ENCODE measurements at regions not wholly inside any gene's neighbourhood (a gene's known extent, or its start where the extent isn't known, plus 50 kb on each side); places are given as distances from the start of the nearest gene placed in this dataset.
"Not testable (repeated sequence)": the region's sequence is repeated elsewhere in the genome, so short reads cannot be mapped to it uniquely, and the experiment has no call there.

DNA sequence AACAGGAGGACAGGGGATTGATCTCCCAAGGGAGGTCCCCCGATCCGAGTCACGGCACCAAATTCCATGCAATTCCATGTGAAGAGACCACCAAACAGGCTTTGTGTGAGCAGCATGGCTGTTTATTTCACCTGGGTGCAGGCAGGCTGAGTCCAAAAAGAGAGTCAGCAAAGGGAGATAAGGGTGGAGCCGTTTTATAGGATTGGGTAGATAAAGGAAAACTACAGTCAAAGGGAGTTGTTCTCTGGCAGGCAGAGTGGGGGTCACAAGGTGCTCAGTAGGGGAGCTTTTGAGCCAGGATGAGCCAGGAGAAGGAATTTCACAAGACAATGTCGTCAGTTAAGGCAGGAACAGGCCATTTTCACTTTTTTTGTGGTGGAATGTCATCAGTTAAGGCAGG, 752.7 kb downstream of the GALC start:
- DNase-seq (ENCODE audit: low read depth) = not testable (repeated sequence)

- DNase-seq (ENCODE audit: low read depth) = no peak
Observed at GRCh38 chr14:87233806-87234384, 759.1 kb downstream of the GALC start.

GRCh38 chr14:87233266-87233665, 759.7 kb downstream of the GALC start:
- DNase-seq (ENCODE audit: low read depth) = no peak

DNA sequence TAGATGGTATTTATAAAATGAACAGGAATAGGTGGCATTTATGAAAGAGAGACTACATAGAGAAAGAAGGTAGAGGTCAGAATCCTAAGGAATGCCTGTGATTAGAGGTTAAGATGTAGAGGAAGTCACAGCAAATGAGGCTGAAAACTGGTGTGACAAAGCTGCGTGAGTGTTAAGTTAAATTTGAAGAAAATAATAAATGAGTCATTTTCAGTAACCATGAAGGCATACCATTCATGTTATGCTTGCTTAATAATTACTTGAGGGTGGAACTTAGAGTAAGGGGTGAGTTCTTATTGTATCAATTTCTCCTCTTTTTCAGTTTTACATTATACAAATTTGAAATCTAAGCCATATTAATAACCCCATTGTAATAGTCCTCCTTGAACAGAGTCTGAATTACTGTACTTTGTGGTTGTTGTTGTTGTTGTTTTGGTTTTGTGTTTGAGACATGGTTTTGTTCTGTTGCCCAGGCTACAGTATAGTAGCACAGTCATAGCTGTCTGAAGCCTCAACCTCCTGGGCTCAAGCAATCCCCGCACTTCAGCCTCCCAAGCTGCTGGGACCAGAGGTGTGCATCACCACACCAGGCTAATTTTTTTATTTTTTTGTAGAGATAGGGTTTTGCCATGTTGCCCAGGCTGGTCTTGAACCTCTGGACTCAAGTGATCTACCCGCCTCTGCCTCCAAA, 761.5 kb downstream of the GALC start:
- no peak for DNase-seq (ENCODE audit: low read depth)

DNA sequence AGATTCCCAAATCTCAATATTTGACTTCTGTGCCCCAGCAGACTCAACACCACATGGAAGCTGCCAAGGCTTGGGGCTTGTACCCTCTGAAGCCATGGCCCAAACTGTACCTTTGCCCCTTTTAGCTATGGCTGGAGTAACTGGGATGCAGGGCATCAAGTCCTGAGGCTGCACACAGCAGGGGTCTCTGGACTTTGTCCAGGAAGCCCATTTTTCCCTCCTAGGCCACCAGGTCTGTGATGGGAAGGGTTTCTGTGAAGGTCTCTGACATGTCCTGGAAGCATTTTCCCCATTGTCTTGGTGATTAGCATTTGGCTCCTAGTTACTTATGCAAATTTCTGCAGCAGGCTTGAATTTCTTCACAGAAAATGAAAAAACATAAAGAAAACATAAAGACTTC, 762.3 kb downstream of the GALC start:
- no peak for DNase-seq (ENCODE audit: low read depth)

DNA sequence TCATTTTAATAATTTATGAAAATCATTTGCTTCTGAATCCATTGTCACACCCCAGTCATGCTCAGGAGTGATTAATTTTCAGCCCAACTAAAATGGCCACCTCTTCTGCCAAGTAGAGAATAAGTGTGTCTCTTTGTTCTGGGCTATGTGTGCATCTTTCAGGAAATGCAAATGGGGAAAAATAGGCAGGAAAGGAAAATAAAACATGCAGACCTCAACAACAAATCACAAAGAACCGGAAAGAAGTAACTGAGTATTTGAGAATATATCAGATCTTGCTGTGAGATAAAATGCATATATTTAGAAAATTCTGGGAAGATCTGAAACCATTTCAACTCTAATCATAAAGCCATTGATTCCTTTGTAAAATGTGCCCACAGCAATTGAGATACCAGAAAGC, 763.9 kb downstream of the GALC start:
- DNase-seq (ENCODE audit: low read depth) = no peak

- no peak for DNase-seq (ENCODE audit: low read depth)
Observed at GRCh38 chr14:87217023-87217422, 776.0 kb downstream of the GALC start.

GRCh38 chr14:87214558-87214957, 778.4 kb downstream of the GALC start:
- no peak for DNase-seq (ENCODE audit: low read depth)

GRCh38 chr14:87207756-87208155, 785.2 kb downstream of the GALC start:
- no peak for DNase-seq (ENCODE audit: low read depth)

- no peak for DNase-seq (ENCODE audit: low read depth)
Observed at GRCh38 chr14:87205811-87206210, 787.2 kb downstream of the GALC start.

- DNase-seq (ENCODE audit: low read depth) = no peak
Observed at GRCh38 chr14:87203346-87203745, 789.6 kb downstream of the GALC start.

DNA sequence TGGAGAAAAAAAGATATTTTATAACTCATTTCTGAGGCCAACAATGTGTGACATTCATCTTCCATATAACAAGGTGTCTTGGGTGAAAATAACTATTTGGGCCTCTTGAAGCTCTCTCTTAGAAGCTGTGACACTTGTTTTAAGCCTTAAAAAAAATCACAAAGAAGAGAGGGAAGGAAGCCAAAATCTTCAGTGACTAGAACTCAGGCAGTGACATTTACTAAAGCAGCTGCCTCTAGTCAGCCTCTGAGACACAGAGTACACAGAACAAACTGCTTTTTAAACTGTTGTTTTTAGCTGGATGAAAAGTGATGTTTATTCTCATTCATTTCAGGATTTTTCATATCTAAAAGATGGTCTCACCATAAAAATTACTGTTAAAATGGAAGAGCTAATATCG, 793.6 kb downstream of the GALC start:
- DNase-seq (ENCODE audit: low read depth) = no peak

DNA sequence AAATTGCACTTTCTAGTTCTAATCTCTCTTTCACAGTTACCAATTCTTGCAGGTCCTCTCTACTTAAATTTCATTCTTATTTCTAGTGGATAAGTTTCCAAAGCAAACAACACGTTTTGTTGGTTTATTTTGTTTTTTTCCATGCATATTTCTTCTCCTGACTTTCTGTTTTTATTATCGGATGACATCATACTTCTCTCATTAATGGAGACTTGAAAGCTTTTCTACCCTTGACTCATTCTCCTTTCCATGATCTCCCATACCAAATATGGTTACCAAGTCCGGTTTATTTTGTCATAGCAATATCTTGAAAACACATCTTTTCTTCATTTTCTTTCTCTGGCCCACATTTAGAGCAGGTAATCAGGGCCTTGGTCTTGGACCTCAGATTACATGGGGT, 796.5 kb downstream of the GALC start:
- no peak for DNase-seq (ENCODE audit: low read depth)

- DNase-seq (ENCODE audit: low read depth) = no peak
Observed at GRCh38 chr14:87187786-87188185, 805.2 kb downstream of the GALC start.

GRCh38 chr14:87186737-87187136, 806.2 kb downstream of the GALC start:
- no peak for DNase-seq (ENCODE audit: low read depth)

DNA sequence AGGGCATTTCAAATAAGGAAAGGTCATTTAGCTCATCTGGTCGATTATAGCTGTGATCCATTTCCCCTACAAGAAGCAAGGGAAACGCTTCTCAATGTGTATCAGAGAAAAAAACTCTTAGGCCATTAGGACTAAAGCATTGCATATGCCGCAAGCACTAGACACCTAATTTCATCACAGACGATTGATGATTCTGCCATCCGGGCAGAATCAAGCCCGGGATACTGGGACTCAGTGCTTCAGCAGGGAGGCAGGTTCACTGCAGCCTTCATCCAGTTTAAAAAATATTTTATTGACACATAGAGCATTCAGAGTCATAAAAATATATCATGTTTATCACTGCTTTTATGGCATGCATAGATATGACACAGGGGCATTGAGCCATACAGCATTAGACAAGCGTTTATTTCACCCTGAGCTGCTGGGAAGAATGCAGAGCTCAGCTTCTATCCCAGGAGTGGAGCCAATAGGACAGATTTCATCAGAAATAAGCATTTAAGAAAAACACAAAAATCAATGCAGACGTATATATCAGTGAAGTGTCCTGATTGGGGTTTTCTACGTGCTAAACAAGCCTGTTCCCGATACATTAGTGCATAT, 806.9 kb downstream of the GALC start:
- DNase-seq (ENCODE audit: low read depth) = no peak

DNA sequence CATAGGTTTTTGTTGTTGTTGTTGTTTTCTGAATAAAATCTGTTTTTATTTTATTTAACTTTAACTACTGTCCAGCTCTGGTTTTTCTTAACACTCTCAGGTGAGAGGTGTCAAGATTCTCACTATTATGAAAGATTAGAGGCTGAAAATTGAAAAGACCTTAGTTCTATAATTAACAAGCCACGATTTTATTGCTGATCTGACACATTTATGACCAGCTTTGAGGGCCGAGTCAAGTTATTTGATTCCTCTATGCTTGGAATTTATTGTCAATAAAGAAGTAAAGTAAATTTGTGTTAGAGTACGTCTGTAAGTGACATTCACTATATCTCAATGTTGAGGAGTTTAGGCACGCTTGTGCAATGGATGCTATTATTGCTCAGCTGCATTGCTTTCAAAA, 808.8 kb downstream of the GALC start:
- DNase-seq (ENCODE audit: low read depth) = no peak

DNA sequence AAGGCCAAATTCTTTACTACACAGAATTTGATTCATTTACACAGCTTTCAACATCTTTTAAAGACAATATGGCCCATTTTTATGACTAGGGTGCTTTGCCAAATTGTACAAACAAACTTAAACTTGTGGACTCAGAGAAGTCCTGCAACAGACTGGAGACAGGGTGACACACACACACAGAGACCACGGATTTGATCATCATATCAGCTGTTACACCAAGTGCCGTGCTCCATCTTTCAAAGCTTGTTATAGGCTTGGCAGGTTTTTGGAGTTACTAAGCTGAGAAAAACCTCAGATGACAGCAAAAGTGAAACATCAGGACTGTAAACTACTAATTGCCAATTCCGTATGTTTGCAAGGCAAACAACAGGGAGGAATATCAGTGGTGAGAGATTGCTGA, 811.7 kb downstream of the GALC start:
- no peak for DNase-seq (ENCODE audit: low read depth)

- no peak for DNase-seq (ENCODE audit: low read depth)
Observed at GRCh38 chr14:87179936-87180335, 813.0 kb downstream of the GALC start.

- no peak for DNase-seq (ENCODE audit: low read depth)
Observed at GRCh38 chr14:87178277-87178676, 814.7 kb downstream of the GALC start.

GRCh38 chr14:87175175-87175574, 817.8 kb downstream of the GALC start:
- DNase-seq (ENCODE audit: low read depth) = no peak

DNA sequence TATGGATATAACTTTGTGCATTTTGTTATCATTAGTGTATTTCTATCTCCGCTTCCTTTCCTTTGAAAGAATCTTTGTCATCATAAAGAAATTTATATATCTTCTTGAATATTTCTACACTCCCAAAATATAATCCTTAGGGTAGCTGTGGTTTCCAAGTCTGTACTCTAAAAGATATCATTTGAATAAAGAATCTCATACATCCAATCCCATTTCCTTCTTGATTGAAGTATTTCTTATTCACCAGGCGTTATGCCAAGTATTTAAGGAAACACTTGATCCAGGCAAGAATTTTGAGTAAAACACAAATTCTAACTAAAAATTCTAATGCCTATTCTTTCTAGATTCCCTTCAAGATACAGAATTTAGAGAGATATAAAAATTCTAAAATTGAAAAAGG, 821.8 kb downstream of the GALC start:
- no peak for DNase-seq (ENCODE audit: low read depth)

GRCh38 chr14:87170179-87170578, 822.8 kb downstream of the GALC start:
- DNase-seq (ENCODE audit: low read depth) = no peak

- DNase-seq (ENCODE audit: low read depth) = no peak
Observed at GRCh38 chr14:87169362-87169761, 823.6 kb downstream of the GALC start.

Measured in stimulated activated CD8-positive, alpha-beta memory T cell treated with anti-CD3 and anti-CD28 coated beads, Interleukin-12 subunit alpha, Interleukin-12 subunit beta, amount 100 ng/mL, for 1 hour (primary cell).